HG02759 (cell line): ENCODE measurements at regions not wholly inside any gene's neighbourhood (a gene's known extent, or its start where the extent isn't known, plus 50 kb on each side); places are given as distances from the start of the nearest gene placed in this dataset.
"Not testable (repeated sequence)": the region's sequence is repeated elsewhere in the genome, so short reads cannot be mapped to it uniquely, and the experiment has no call there.

Source experiments
- ATAC-seq: cut with Tn5 transposase; IDR thresholded peaks from one replicate; pipeline ENCODE4 v1.9.1; 2021; ENCODE audit warnings: mild to moderate bottlenecking, moderate library complexity; ENCODE audit not compliant: unreplicated experiment

DNA sequence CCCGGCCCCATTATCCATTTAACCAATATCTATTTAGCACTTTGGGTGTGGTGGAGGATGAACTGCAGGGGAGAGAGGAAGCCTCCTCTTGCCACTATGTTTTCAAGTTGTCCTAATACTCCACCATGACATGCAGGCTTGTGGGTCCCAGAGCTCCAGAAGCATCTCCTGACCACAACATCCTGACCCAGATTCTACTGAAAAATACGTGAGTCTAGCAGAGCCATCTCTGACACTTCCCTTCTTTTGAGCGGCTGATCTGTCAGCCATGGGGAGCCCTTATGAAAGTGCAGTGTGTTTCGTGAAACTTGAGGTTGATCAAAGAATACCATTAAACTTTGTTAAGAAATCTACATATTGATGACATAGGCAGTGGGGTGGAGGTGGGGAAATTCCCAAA is 126.6 kb downstream of the UNC93B1 start:
- ATAC-seq: not testable (repeated sequence)

DNA sequence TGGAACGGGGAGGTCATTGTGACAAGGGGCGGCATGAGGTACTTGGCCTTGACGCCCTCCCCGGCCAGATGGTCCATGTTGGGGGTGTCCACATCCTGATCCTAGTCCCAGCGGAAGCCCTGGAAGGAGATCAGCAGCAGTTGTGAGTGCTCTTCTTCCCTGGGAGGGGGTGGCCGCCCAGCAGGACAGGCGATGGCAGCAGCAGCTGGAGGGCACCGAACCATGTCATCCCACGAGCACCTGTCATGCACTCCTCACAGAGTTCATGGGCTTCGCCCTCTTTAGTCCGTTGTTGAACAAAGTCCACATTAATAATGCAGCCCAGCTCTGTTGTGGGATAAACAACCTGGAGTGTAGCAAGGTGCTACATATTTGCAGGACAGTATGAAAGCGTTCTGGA is 130.7 kb downstream of the UNC93B1 start:
- not testable (repeated sequence) for ATAC-seq

DNA sequence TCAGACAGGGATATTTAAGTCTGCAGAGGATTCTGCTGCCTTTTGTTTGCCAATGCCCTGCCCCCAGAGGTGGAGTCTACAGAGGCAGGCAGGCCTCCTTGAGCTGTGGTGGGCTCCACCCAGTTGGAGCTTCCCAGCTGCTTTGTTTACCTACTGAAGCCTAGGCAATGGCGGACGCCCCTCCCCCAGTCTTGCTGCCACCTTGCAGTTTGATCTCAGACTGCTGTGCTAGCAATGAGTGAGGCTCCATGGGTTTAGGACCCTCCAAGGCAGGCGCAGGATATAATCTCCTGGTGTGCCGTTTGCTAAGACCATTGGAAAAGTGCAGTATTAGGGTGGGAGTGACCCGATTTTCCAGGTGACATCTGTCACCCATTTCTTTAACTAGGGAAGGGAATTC is 132.7 kb downstream of the UNC93B1 start:
- ATAC-seq: not testable (repeated sequence)

DNA sequence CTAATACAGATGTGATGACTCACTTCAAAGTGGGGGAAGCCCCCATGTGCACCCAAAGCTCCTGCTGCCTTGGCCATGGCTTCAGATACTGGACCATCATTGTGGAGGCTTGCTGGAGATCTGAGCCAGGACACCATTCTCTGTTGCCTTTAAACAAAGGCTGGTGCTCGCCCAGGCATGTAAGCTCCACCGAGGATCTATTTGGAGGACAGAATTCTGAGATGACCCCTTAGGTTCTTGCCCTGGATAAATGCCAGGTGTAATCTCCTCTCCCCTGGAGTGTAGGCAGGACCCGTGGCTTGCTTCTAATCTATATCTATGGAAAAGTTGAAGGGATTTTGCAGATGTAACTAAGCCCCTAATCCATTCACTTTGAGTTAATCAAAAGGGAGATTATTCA is 141.0 kb downstream of the UNC93B1 start:
- not testable (repeated sequence) for ATAC-seq

DNA sequence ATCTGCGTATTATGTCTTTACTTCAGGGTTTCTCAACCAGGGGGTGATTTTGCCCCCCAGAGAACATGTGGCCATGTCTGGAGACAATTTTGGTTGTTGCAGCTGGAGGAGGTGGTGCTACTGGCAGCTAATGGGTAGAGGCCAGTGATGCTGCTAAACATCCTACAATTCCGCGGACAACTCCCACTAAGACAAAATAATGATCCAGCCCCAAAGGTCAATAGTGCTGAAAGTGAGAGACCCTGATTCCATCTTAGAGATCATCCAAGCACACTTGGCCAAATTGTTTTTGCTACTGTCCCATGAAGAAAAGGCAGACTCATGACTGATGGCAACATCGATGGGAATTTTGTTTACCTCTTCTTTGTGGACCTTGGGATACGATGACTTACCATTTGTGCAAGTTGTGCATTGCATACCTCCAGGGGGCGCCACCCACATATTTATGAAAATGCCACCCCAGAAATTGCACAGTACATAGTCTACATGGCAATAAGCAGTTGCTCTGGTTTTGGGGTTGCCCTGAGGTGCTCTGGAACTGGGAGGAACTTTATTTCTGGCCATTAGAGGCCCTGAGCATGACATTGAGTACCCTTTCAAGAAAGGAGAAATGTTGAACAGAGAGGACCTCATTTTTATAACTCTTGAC is 144.3 kb downstream of the UNC93B1 start:
- not testable (repeated sequence) for ATAC-seq

DNA sequence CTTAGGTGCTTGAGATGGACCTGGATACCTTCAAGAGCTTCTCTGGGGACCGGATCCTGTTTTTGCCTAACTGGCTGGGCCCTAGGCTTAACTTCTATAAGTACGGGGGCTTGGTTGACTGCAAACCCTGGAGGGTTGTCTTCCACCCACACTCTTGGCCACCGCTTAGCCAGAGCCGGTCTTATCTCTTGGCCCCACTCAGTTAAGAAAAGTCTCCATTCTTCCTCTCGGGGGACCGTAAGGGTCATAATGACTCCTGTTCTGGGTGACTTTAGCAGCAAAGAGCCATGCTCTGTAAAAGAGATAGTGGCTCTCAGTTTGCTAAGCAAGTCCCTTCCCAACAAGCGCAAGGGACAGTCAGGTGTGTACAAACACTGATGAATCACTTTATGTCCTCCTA is 153.2 kb downstream of the UNC93B1 start:
- not testable (repeated sequence) for ATAC-seq

DNA sequence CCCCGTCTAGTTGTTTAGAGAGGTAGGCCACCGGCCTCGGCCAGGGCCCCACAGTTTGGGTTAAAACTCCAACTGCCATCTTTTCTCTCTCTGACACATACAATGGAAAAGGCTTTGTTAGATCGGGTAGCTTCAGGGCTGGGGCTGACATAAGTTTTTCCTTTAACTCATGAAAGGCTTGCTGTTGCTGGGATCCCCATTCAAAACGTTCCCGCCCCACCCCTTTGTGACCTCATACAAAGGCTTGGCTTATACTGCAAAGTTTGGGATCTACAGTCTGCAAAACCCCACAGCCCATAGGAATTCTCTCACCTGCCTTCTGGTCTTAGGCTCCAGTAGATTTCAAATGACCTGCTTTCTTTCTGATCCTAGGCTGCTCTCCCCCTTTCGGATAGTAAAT is 154.1 kb downstream of the UNC93B1 start:
- ATAC-seq: not testable (repeated sequence)

DNA sequence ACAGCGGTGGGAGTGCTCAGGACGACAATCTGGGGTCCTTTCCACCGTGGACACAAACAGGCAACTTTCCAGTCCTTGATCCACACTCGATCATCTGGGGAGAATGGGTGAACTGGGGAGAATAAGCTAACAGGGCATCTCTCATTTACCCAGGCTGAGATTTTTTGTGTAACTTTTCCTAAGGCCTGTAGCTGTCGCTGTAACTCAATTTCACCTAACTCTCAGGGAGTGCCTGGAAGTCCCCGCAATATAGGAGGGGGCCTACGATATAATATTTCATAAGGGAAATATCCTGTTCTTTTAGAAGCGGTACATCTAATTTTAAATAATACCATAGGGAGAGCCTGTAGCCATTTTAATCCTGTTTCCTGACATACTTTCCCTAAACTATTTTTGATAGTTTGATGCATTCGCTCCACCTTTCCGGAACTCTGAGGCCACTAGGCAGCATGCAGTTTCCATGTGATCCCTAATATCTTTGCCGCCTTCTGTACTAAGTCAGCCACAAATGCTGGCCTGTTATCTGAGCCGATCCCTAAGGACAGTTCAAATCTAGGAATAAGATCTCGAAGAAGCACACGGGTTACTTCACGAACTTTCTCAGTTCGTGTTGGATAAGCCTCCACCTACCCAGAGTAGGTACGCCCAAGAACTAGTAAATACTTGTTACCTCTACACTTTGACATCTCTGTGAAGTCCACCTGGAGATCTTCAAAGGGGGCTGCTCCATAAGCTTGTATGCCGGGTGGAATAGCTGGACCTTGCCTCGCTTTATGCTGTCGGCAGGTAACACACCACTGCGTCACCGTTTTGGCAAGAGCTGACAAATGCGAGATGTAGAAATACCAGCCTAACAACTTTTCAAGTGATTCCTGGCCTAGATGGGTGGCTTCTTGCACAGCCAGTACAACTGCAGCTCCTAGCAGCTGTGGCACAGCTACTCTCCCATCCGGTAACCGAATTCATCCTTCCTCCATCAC is 155.7 kb downstream of the UNC93B1 start:
- not testable (repeated sequence) for ATAC-seq

DNA sequence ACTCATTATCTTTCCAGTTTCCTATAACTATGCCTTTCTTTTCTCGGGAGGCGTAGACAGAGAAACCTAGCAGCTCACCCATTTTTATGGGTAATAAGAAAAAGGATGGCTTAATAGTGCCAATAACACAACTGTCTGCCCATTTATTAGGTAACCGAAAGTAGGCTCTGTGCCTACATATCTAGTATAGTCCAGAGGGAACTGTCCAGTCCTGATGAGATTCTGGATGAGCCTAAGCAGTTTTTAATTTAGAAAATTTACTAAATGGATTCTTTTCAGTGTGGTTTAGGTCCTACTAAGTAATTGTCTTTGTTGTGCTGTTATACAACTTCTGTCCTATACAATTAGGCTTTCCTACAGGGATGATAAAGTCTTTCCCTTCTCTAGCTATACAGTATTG is 157.6 kb downstream of the UNC93B1 start:
- not testable (repeated sequence) for ATAC-seq

DNA sequence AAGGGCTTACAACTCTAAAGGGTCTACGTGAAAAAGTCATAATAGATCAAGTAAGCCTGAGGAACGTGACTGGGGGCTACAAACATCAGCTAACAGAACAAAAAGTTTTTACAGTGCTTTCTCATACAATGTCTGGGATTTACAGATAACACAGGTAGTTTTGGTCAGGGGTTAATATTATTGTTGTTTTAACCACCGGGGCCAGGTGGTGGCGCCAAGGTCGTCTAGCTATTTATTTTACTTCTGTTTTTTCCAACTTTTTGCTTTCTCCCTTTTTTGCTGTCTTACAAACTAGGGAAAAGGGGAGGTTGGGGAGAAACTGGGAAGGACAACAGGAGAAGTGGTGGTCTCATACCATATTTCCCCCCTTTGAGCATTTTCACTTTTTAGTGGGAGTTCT is 158.6 kb downstream of the UNC93B1 start:
- not testable (repeated sequence) for ATAC-seq

DNA sequence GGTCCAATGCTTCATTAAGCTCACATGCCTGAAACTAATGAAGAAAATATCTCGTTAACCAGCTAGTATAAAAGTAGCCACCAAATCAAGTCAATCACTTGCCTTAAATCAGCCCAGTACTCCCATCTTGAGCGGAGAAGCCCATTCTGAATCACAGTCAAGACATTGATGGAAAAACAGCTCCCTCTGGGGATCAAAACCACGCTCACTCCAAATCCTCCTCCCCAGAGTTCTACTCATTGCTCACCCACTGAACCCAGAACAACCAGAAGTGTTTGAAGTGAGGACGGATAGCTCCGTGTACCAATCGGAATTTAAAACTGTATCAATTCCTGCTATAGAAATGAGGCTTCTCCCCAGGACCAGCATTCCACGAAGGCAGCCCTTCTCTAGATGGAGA is 163.3 kb downstream of the UNC93B1 start:
- ATAC-seq: not testable (repeated sequence)

DNA sequence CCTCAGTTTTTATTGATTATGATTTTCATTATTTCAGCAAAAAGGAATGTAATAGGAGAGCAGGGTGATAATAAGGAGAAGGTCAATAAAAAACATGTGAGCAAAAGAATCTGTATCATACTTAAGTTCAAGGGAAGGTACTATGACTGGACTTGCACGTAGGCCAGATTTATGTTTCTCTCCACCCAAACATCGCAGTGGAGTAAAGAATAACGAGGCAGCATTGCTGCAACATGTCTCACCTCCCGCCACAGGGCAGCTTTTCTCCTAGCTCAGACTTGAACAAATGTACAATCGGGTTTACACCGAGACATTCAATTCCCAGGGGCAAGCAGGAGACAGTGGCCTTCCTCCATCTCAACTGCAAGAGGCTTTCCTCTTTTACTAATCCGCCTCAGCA is 155.7 kb upstream of the ALDH3B2 start:
- ATAC-seq: not testable (repeated sequence)

DNA sequence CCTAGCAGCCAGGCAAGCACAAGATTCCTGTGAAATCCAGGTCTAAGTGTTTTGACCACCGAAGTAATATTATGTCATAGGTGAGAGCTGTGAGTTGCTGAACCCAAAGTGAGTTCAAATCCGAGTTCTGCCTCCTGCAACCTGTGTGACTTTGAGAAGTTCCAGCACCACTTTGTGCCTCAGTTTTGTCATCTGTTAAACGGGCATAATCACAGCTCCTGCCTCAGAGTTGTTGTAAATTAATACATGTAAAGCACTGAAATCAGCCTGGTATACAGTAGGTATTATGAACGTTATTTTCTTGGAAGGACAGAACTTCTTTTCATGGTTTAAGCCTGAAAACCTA is 152.5 kb upstream of the ALDH3B2 start:
- not testable (repeated sequence) for ATAC-seq

DNA sequence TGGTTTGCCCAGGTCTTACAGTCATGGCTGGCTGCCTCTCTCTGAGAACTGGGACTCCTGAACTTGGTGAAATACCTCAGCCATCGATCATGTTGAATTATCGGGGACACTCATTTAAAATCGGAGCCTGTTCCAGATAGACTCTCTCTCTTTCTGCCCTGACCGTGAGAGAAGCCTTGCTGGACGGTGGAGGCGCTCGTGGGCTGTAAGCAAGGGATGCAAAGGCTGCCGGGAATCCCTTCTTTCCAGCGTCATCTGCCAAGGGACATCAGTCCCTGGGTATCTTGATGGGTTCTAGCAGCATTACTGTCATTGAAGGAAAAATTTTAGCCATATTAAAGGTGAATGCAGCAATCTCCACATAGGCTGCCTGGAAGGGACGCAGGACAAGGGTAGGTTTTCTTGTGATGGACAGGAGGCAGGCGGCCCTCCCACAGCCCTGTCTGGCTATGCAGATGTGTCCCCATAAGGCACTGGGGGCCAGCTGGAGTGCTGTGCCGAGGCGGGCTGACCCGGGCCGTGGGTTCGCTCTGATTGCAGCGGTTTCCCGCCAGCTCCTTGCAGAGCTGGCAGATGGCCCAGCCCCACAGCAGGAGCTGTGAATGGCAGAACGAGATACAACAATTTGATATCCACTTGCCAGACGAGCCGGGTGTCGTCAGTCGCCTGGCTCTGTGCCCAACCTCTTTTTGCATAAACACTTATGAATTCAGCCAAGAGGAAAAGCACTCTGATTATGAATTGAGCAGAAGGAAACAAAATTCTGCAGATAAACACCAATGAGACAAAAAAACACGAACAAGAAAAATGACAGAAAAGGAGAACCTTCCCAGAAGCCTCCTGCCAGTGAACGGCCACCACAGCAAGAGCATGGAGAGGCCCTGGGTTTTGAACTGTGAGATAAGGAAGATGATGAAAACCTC is 151.9 kb upstream of the ALDH3B2 start:
- not testable (repeated sequence) for ATAC-seq

DNA sequence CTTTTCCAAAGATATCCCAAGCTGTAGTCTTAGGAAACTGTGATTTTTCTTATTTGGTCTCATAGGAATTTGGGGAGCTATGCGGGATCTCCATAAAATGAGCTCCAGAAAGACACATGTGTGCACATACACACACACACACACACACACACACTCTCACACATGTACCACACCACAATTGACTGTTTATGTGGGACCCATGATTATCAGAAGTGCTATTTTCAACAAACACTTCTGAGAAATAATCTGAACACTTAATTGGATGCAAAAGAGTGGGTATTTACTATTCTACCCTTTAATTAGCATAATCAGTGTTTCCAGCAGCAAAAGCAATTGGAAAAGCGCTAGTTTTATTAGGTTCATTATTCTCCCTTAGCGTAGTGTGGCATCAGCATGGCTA is 150.4 kb upstream of the ALDH3B2 start:
- ATAC-seq: not testable (repeated sequence)

DNA sequence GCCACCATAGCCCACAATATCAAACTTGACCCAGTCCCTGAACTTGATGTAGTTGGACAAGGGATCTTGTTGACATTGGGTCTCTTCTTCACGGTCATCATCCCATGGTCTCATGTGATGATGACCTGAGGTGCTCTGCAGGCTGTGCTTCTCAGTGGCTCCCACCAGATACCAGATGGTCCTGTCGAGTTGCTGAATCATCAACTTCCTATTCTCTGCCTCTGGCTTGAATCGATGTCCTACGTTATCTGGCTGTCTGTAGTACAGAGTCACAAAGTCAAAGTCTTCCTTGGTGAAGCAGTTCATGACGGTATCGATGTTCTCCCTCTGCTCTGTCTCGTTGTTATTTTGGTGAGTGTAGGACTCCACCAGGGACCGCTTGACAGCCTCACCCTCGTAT is 145.7 kb upstream of the ALDH3B2 start:
- ATAC-seq: no peak

DNA sequence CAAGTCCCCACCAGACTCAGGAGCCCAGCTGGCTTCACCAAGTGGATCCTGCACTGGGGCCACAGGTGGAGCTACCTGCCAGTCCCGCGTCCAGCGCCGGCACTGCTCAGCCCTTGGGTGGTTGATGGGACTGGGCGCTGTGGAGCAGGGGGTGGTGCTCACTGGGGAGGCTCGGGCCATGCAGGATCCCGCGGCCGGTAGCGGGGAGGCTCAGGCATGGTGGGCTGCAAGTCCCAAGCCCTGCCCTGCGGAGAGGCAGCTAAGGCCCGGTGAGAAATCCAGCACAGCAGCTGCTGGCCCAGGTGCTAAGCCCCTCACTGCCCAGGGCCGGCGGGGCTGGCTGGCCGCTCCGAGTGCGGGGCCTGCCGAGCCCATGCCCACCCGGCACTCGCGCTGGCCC is 143.1 kb upstream of the ALDH3B2 start:
- ATAC-seq: not testable (repeated sequence)

DNA sequence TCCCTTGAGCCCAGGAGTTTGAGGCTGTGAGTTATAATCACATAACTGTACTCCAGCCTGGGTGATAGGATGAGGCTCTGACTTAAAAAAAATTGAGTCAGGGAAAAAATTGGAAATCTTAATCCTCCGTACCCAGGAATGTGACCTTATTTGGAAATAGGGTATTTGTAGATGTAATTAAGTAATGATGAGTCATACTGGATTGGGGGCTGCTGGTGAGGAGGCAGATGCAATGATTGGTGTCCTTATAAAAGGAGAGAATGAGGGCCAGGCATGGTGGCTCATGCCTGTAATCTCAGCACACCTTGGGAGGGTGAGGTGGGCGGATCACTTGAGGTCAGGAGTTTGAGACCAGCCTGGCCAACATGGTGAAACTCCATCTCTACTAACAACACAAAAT is 134.9 kb upstream of the ALDH3B2 start:
- not testable (repeated sequence) for ATAC-seq

DNA sequence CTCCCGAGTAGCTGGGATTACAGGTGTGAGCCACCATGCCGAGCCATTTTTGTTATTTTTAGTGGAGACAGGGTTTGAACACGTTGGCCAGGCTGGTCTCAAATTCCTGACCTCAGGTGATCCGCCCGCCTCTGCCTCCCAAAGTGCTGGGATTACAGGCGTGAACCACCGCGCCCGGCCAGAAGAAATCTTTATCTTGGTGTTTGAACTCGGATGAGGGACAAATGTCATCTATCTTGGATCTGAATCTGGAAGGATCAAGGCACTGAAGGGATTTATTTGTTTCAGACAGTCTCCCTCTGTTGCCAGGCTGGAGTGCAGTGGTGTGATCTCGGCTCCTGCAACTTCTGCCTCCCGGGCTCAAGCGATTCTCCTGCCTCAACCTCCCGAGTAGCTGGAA is 133.5 kb upstream of the ALDH3B2 start:
- not testable (repeated sequence) for ATAC-seq

DNA sequence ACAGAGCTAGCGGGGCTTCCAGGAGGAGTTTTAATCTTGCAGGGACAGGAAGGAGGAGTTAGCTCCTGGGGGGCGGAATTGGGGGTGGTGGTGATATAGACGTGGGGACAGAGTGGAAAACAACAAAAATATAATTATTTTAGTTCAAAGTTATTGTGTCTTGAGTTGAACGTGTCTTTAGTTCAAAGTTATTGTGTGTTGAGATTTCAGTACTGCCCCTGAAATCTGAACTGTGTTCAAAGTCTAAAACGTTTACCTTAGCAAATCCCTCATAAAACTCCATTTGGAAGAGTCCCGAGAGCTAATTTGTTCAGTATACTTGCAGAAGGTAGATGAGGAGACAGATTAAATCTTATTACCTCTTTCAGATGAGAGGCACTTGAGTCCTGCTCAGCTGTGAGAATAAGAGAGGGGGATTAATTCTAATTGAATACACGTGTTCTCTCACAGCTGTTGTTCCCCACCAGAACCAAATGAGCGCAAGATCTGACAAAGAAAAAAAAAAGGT is 132.4 kb upstream of the ALDH3B2 start:
- ATAC-seq: not testable (repeated sequence)

DNA sequence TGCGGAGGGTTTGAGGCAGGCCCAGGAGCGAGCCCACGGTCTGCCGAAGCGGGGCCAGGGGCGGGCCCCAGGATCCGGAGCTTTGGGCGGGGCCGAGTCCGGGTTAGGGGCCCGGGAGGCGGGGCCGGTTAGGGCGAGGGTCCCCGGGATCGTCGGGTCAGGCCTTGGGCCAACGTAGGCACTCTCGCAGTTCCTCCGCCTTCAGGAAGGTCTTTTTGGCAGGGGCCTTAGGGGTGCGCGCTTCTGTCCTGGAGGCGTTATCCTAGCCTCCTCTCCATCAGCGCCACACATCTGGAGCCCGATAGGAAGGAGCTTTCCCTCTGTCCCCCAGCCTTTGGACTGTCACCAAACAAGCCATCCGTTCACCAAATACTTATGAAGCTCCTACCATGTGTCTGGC is 131.8 kb upstream of the ALDH3B2 start:
- not testable (repeated sequence) for ATAC-seq
